NB4 (cell line): ENCODE measurements at regions not wholly inside any gene's neighbourhood (a gene's known extent, or its start where the extent isn't known, plus 50 kb on each side); places are given as distances from the start of the nearest gene placed in this dataset.

Source experiments
- DNase-seq: peaks from one replicate; pipeline ENCODE4 v3.0.0; 2010; ENCODE audit warnings: low read depth
- H3K4me3 ChIP-seq: one replicate; pipeline ENCODE4 v1.5.1; 2011; ENCODE audit warnings: mild to moderate bottlenecking, low read depth, low read length, moderate library complexity
- CTCF ChIP-seq: IDR thresholded peaks from one replicate; pipeline ENCODE4 v1.5.1; 2012; ENCODE audit warnings: low read depth, low read length
- MAX ChIP-seq: IDR thresholded peaks from 2 replicates; pipeline ENCODE4 v1.6.1; 2011; ENCODE audit warnings: low read depth, low read length
- MYC ChIP-seq: IDR thresholded peaks from 2 replicates; pipeline ENCODE4 v1.6.1; 2011; ENCODE audit warnings: low read depth, low read length
- POLR2A ChIP-seq: IDR thresholded peaks from 2 replicates; pipeline ENCODE4 v1.6.1; 2011; ENCODE audit warnings: mild to moderate bottlenecking; ENCODE audit not compliant: insufficient read length; ENCODE audit errors: extremely low read depth

- TF ChIP-seq MYC = no peak
- TF ChIP-seq MAX = no peak
- TF ChIP-seq CTCF = no peak
- TF ChIP-seq POLR2A = no peak
- no peak overlapping the region for H3K4me3 ChIP-seq
- no peak for DNase-seq
These were observed 996.1 kb upstream of the PABPC4L start for GRCh38 chr4:135197641-135198040.

- TF ChIP-seq CTCF (no peak), POLR2A (no peak), MAX (no peak), MYC (no peak)
- H3K4me3 ChIP-seq = no peak overlapping the region
- no peak for DNase-seq
These were observed 992.9 kb upstream of the PABPC4L start for GRCh38 chr4:135194477-135194876.

GRCh38 chr4:135192751-135193535 lies 991.4 kb upstream of the PABPC4L start:
- TF ChIP-seq POLR2A (no peak), MYC (no peak), MAX (no peak), CTCF (no peak)
- DNase-seq = no peak
- H3K4me3 ChIP-seq = no peak overlapping the region

GRCh38 chr4:135191596-135191995 lies 990.0 kb upstream of the PABPC4L start:
- DNase-seq = no peak
- H3K4me3 ChIP-seq = no peak overlapping the region
- TF ChIP-seq POLR2A = no peak
- TF ChIP-seq MAX = no peak
- TF ChIP-seq CTCF = no peak
- no peak for TF ChIP-seq MYC

GRCh38 chr4:135186002-135186401 lies 984.4 kb upstream of the PABPC4L start:
- no peak overlapping the region for H3K4me3 ChIP-seq
- no peak for DNase-seq
- TF ChIP-seq MYC = no peak
- no peak for TF ChIP-seq MAX
- no peak for TF ChIP-seq POLR2A
- TF ChIP-seq CTCF = no peak
